Thyroid gland (tissue), 4 donors: ENCODE measurements at regions not wholly inside any gene's neighbourhood (a gene's known extent, or its start where the extent isn't known, plus 50 kb on each side); places are given as distances from the start of the nearest gene placed in this dataset.
"Not testable (repeated sequence)": the region's sequence is repeated elsewhere in the genome, so short reads cannot be mapped to it uniquely, and the experiment has no call there.

Experiments
- DNase-seq, 2 donors: peaks; one replicate each; pipeline ENCODE4 v3.0.0-alpha.2; 2019
- H3K27ac ChIP-seq, 3 donors: fragments of 200-600 bp; sonication (generic); 1 replicate in 2 of 3; 2 replicates in 1 of 3; pipeline ENCODE4 v1.5.1; 2016 to 2019; ENCODE audit warnings: mild to moderate bottlenecking in 1 of 3, moderate library complexity in 1 of 3
- H3K27me3 ChIP-seq: fragments of 200-600 bp; sonication (generic); one replicate; pipeline ENCODE4 v1.5.1; 2019
- H3K36me3 ChIP-seq, 2 donors: fragments of 200-600 bp; sonication (generic); one replicate each; pipeline ENCODE4 v1.5.1; 2016 to 2019
- H3K4me1 ChIP-seq, 2 donors: fragments of 200-600 bp; sonication (generic); one replicate each; pipeline ENCODE4 v1.5.1; 2017 to 2019
- H3K4me3 ChIP-seq, 3 donors: fragments of 200-600 bp; sonication (generic); replicated peaks in 1 of 3; 1 replicate in 2 of 3; 2 replicates in 1 of 3; pipeline ENCODE4 v1.5.1; 2016; ENCODE audit warnings: mild to moderate bottlenecking in 1 of 3
- H3K9me3 ChIP-seq: fragments of 200-600 bp; sonication (generic); one replicate; pipeline ENCODE4 v1.5.1; 2017
- CTCF ChIP-seq, 6 experiments: fragments of 200-600 bp in 3 of 6; fragments of 450-650 bp in 3 of 6; sonication (generic) in 3 of 6; IDR thresholded peaks; one replicate each; pipeline ENCODE4 v1.5.1; 2016 to 2019; ENCODE audit warnings: antibody characterized with exemption in 6 of 6, mild to moderate bottlenecking in 2 of 6, inconsistent platforms in 1 of 6, moderate library complexity in 1 of 6
- POLR2A ChIP-seq, 2 donors: fragments of 450-650 bp; IDR thresholded peaks; one replicate each; pipeline ENCODE4 v1.6.1; 2017; ENCODE audit warnings: antibody characterized with exemption in 2 of 2, mild to moderate bottlenecking in 2 of 2, moderate library complexity in 1 of 2
- WGBS, 2 donors: methylation state at CpG; one replicate each; pipeline ENCODE4 v1.1.5; 2017; 5-methylcytosine and 5-hydroxymethylcytosine counted together
- intact Hi-C: fragments of 100-400 bp; cut with DNase I; formaldehyde crosslinking; loops from one replicate; pipeline ENCODE4 v1.15.1; 2023

GRCh38 chr11:116326146-116326545 lies 446.6 kb downstream of the BUD13 start:
- 82 to 92% methylated on average over 2 of the region's 2 CpGs for WGBS, 2 donors
- intact Hi-C loops, result no loop called here
- Histone ChIP-seq H3K27me3 (no peaks in the 10 kb centered on the region), H3K9me3 (no peaks in the 10 kb centered on the region), H3K4me1 (no peaks in the 10 kb centered on the region), H3K27ac (no peak overlapping the region), H3K36me3 (no peaks in the 10 kb centered on the region), H3K4me3 (no peak overlapping the region)
- DNase-seq, result no peak
- no peak for TF ChIP-seq CTCF (IDR thresholded peaks at IDR 0.05)
- no peak for TF ChIP-seq POLR2A (IDR thresholded peaks at IDR 0.05)

GRCh38 chr11:116325247-116325646 lies 447.5 kb downstream of the BUD13 start:
- no peak for TF ChIP-seq POLR2A (IDR thresholded peaks at IDR 0.05)
- no peak for TF ChIP-seq CTCF (IDR thresholded peaks at IDR 0.05)
- intact Hi-C loops, result no loop called here
- DNase-seq, result no peak
- H3K4me3 ChIP-seq, result no peak overlapping the region
- H3K27ac ChIP-seq, result no peak overlapping the region
- H3K4me1 ChIP-seq, result no peaks in the 10 kb centered on the region
- H3K36me3 ChIP-seq, result no peaks in the 10 kb centered on the region
- WGBS, 2 donors, result 82 to 89% methylated on average over 3 of the region's 3 CpGs
- no peaks in the 10 kb centered on the region for H3K9me3 ChIP-seq
- H3K27me3 ChIP-seq, result no peaks in the 10 kb centered on the region

- H3K27me3 ChIP-seq, H3K27ac ChIP-seq, H3K9me3 ChIP-seq, H3K36me3 ChIP-seq, intact Hi-C loops, H3K4me3 ChIP-seq, H3K4me1 ChIP-seq, DNase-seq: not testable (repeated sequence)
- 96 to 97% methylated on average over 6 of the region's 6 CpGs for WGBS, 2 donors
These were observed 448.7 kb downstream of the BUD13 start for GRCh38 chr11:116324077-116324476.

- no peak overlapping the region for H3K27ac ChIP-seq
- H3K9me3 ChIP-seq, result no peaks in the 10 kb centered on the region
- no peaks in the 10 kb centered on the region for H3K36me3 ChIP-seq
- no peak for TF ChIP-seq POLR2A (IDR thresholded peaks at IDR 0.05)
- TF ChIP-seq CTCF (IDR thresholded peaks at IDR 0.05), result no peak
- peaks cover 7 to 11% of the 10 kb centered on the region in 2 donors for H3K4me1 ChIP-seq
- no peak for DNase-seq
- 55 to 64% methylated on average over 3 of the region's 3 CpGs for WGBS, 2 donors
- H3K27me3 ChIP-seq, result no peaks in the 10 kb centered on the region
- intact Hi-C loops, result no loop called here
- H3K4me3 ChIP-seq, result no peak overlapping the region
These were observed 455.6 kb downstream of the BUD13 start for GRCh38 chr11:116317212-116317611.

GRCh38 chr11:116314006-116314405 lies 458.8 kb downstream of the BUD13 start:
- peaks cover 7 to 11% of the 10 kb centered on the region in 2 donors for H3K4me1 ChIP-seq
- H3K4me3 ChIP-seq, result no peak overlapping the region
- intact Hi-C loops, result no loop called here
- TF ChIP-seq POLR2A (IDR thresholded peaks at IDR 0.05) (no peak), CTCF (IDR thresholded peaks at IDR 0.05) (no peak)
- no peaks in the 10 kb centered on the region for H3K27me3 ChIP-seq
- no peak for DNase-seq
- no peaks in the 10 kb centered on the region for H3K9me3 ChIP-seq
- H3K27ac ChIP-seq, result no peak overlapping the region
- H3K36me3 ChIP-seq, result no peaks in the 10 kb centered on the region
